Lower lobe of right lung (tissue), 2 donors: ENCODE measurements at regions not wholly inside any gene's neighbourhood (a gene's known extent, or its start where the extent isn't known, plus 50 kb on each side); places are given as distances from the start of the nearest gene placed in this dataset.

Source experiments
- ATAC-seq, 2 donors: fragments of 200-7000 bp; cut with Tn5 transposase; one replicate each; pipeline ENCODE4 v1.9.1; 2020 to 2022; ENCODE audit warnings: mild to moderate bottlenecking in 2 of 2, moderate library complexity in 2 of 2
- DNase-seq: peaks from one replicate; pipeline ENCODE4 v3.0.0-alpha.2; 2020
- H3K27ac ChIP-seq: fragments of 200-600 bp; one replicate; pipeline ENCODE4 v1.8.0; 2022
- H3K27me3 ChIP-seq: fragments of 200-600 bp; one replicate; pipeline ENCODE4 v1.8.0; 2022; ENCODE audit warnings: low read depth
- H3K36me3 ChIP-seq: fragments of 200-600 bp; one replicate; pipeline ENCODE4 v1.8.0; 2022; ENCODE audit warnings: mild to moderate bottlenecking
- H3K4me1 ChIP-seq: fragments of 200-600 bp; one replicate; pipeline ENCODE4 v1.8.0; 2022
- H3K4me3 ChIP-seq: fragments of 200-600 bp; one replicate; pipeline ENCODE4 v1.8.0; 2022; ENCODE audit warnings: mild to moderate bottlenecking
- H3K9me3 ChIP-seq: fragments of 200-600 bp; one replicate; pipeline ENCODE4 v1.8.0; 2022
- CTCF ChIP-seq: fragments of 200-600 bp; IDR thresholded peaks from one replicate; pipeline ENCODE4 v1.8.0; 2022; ENCODE audit warnings: antibody characterized with exemption, mild to moderate bottlenecking
- intact Hi-C: fragments of 100-400 bp; cut with DNase I; formaldehyde crosslinking; loops from one replicate; pipeline ENCODE4 v1.11.0; 2022
- donor health status: DM: no; HTN: yes; CAD: no; lungs with severe emphysema.

- no peak overlapping the region for H3K27ac ChIP-seq
- no peak for TF ChIP-seq CTCF
- ATAC-seq (no peak), DNase-seq (no peak)
- no peaks in the 10 kb centered on the region for H3K9me3 ChIP-seq
- H3K36me3 ChIP-seq, result no peaks in the 10 kb centered on the region
- no peaks in the 10 kb centered on the region for H3K27me3 ChIP-seq
- H3K4me1 ChIP-seq, result no peaks in the 10 kb centered on the region
- no peak overlapping the region for H3K4me3 ChIP-seq
- intact Hi-C loops, result no loop called here
Measured at GRCh38 chr5:110842948-110843347, 104.1 kb downstream of the SLC25A46 start.

- no peaks in the 10 kb centered on the region for H3K27me3 ChIP-seq
- no peaks in the 10 kb centered on the region for H3K36me3 ChIP-seq
- DNase-seq (no peak), ATAC-seq (no peak)
- intact Hi-C loops, result no loop called here
- no peak overlapping the region for H3K4me3 ChIP-seq
- H3K4me1 ChIP-seq, result no peaks in the 10 kb centered on the region
- no peak overlapping the region for H3K27ac ChIP-seq
- peaks cover 3% of the 10 kb centered on the region for H3K9me3 ChIP-seq
- TF ChIP-seq CTCF, result no peak
Measured at GRCh38 chr5:110844251-110844650, 105.4 kb downstream of the SLC25A46 start.

GRCh38 chr5:110846398-110847001 lies 107.7 kb downstream of the SLC25A46 start:
- H3K9me3 ChIP-seq, result peaks cover 6% of the 10 kb centered on the region
- H3K27ac ChIP-seq, result no peak overlapping the region
- no peak for ATAC-seq
- no peak overlapping the region for H3K4me3 ChIP-seq
- no peaks in the 10 kb centered on the region for H3K27me3 ChIP-seq
- intact Hi-C loops, result no loop called here
- H3K4me1 ChIP-seq, result no peaks in the 10 kb centered on the region
- no peak for DNase-seq
- no peak for TF ChIP-seq CTCF
- no peaks in the 10 kb centered on the region for H3K36me3 ChIP-seq

- no peak for TF ChIP-seq CTCF
- ATAC-seq, result no peak
- H3K4me1 ChIP-seq, result no peaks in the 10 kb centered on the region
- H3K36me3 ChIP-seq, result no peaks in the 10 kb centered on the region
- DNase-seq, result no peak
- no peak overlapping the region for H3K27ac ChIP-seq
- H3K4me3 ChIP-seq, result no peak overlapping the region
- no peaks in the 10 kb centered on the region for H3K27me3 ChIP-seq
- peaks cover 6% of the 10 kb centered on the region for H3K9me3 ChIP-seq
- intact Hi-C loops, result no loop called here
Measured at GRCh38 chr5:110851357-110851756, 112.5 kb downstream of the SLC25A46 start.

GRCh38 chr5:110852053-110852452 lies 113.2 kb downstream of the SLC25A46 start:
- Histone ChIP-seq H3K4me1 (no peaks in the 10 kb centered on the region), H3K27ac (no peak overlapping the region), H3K4me3 (no peak overlapping the region), H3K9me3 (peaks cover 6% of the 10 kb centered on the region), H3K27me3 (no peaks in the 10 kb centered on the region), H3K36me3 (no peaks in the 10 kb centered on the region)
- no peak for DNase-seq
- no peak for TF ChIP-seq CTCF
- ATAC-seq, result no peak
- intact Hi-C loops, result no loop called here

GRCh38 chr5:110852541-110852940 lies 113.7 kb downstream of the SLC25A46 start:
- DNase-seq (no peak), ATAC-seq (no peak)
- Histone ChIP-seq H3K4me3 (no peak overlapping the region), H3K27me3 (no peaks in the 10 kb centered on the region), H3K27ac (no peak overlapping the region), H3K9me3 (peaks cover 6% of the 10 kb centered on the region), H3K4me1 (no peaks in the 10 kb centered on the region), H3K36me3 (no peaks in the 10 kb centered on the region)
- TF ChIP-seq CTCF, result no peak
- intact Hi-C loops, result no loop called here
